ENCODE measurements at regions not wholly inside any gene's neighbourhood (a gene's known extent, or its start where the extent isn't known, plus 50 kb on each side); places are given as distances from the start of the nearest gene placed in this dataset.

DNA sequence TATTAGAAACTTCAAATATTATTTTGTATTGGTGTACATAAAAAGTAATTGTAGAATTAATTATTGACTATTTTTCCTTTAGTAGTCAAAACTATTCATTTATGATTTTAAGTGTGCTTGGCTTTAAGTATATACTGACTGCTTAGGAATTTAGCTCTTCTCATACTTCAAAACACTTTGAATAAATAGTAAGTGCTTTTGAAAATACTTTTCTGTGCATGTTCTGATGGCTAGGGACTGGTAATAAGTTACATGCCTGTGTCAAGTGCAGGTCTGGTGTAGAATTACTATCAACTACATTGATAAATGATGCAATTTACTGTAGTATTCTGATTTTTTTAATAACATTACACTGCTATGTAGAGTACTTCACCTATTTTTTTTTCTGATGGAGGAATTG, 397.6 kb upstream of the SGO1 start:
- DNase-seq = no peak
- H3K27me3 ChIP-seq (replicated peaks in 1 of 7) = no peaks in the 10 kb centered on the region
- no peaks in the 10 kb centered on the region for H3K4me1 ChIP-seq
- no peak overlapping the region for H3K4me3 ChIP-seq
- intact Hi-C loops (cut with DNase I; ENCODE audit: low total_unique reads) = no loop called here
- no peak overlapping the region for H3K27ac ChIP-seq
- TF ChIP-seq POLR2AphosphoS5 (IDR thresholded peaks at IDR 0.05) (no peak), POLR2A (IDR thresholded peaks at IDR 0.05) (no peak)
- TF ChIP-seq, protein P1, sequence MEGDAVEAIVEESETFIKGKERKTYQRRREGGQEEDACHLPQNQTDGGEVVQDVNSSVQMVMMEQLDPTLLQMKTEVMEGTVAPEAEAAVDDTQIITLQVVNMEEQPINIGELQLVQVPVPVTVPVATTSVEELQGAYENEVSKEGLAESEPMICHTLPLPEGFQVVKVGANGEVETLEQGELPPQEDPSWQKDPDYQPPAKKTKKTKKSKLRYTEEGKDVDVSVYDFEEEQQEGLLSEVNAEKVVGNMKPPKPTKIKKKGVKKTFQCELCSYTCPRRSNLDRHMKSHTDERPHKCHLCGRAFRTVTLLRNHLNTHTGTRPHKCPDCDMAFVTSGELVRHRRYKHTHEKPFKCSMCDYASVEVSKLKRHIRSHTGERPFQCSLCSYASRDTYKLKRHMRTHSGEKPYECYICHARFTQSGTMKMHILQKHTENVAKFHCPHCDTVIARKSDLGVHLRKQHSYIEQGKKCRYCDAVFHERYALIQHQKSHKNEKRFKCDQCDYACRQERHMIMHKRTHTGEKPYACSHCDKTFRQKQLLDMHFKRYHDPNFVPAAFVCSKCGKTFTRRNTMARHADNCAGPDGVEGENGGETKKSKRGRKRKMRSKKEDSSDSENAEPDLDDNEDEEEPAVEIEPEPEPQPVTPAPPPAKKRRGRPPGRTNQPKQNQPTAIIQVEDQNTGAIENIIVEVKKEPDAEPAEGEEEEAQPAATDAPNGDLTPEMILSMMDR (IDR thresholded peaks at IDR 0.05 in 8 of 11, conservative IDR thresholded peaks at IDR 0.05 in 3 of 11) = no peak
- no peaks in the 10 kb centered on the region for H3K9me3 ChIP-seq
- no peaks in the 10 kb centered on the region for H3K36me3 ChIP-seq

DNA sequence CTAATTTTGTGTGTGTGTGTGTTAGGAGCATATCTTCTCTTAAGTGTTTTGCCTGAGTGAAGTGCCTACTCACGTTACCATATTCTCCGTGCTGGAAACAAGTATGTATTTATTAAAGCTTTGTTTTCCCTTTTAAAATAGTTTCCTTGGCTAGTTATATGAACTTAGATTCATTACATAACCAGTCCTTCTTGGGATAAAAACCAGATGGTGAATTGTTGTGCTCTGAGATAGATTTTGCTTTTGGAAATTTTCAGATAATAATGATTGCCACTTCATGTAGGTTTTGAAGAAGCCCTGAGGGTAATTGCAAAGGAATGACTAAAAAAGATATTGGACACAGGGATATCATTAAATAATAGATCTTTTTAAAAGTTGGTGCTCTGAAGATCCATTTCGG, 390.2 kb upstream of the SGO1 start:
- Histone ChIP-seq H3K27me3 (replicated peaks in 1 of 7) (no peaks in the 10 kb centered on the region), H3K36me3 (no peaks in the 10 kb centered on the region), H3K4me1 (no peaks in the 10 kb centered on the region), H3K4me3 (no peak overlapping the region), H3K27ac (no peak overlapping the region), H3K9me3 (peaks cover 0 to 9% (median 0%) of the 10 kb centered on the region in 8 donors)
- TF ChIP-seq POLR2AphosphoS5 (IDR thresholded peaks at IDR 0.05) (no peak), POLR2A (IDR thresholded peaks at IDR 0.05) (no peak)
- TF ChIP-seq, protein P1 (IDR thresholded peaks at IDR 0.05 in 8 of 11, conservative IDR thresholded peaks at IDR 0.05 in 3 of 11) = no peak
- no peak for DNase-seq
- intact Hi-C loops (cut with DNase I; ENCODE audit: low total_unique reads) = no loop called here
- 75 to 90% (median 81%) methylated on average over 3 of the region's 3 CpGs for WGBS, 5 donors

DNA sequence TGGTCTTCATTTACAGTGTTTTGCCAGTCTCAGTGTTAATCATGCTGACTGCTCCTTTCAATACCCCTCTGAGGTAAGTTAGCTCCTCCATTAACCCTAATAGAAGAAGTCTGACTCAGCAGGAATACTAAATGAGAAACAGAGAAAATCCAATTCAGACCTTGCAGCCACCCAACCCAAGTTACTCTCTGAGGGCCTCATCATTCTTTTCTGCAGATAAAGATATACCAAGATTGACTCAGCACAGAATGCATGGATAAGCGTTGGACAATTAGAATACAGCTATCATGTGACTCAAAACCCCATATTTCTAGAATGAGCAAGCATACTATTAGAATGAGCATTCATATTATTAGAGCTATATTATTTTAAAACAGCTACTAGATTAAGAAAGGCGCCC, 389.1 kb upstream of the SGO1 start:
- TF ChIP-seq POLR2A (IDR thresholded peaks at IDR 0.05) (no peak), POLR2AphosphoS5 (IDR thresholded peaks at IDR 0.05) (no peak)
- TF ChIP-seq, protein P1 (IDR thresholded peaks at IDR 0.05 in 8 of 11, conservative IDR thresholded peaks at IDR 0.05 in 3 of 11) = no peak
- Histone ChIP-seq H3K27ac (no peak overlapping the region), H3K9me3 (peaks cover 0 to 9% (median 0%) of the 10 kb centered on the region in 8 donors), H3K36me3 (no peaks in the 10 kb centered on the region), H3K4me1 (no peaks in the 10 kb centered on the region), H3K4me3 (no peak overlapping the region), H3K27me3 (replicated peaks in 1 of 7) (no peaks in the 10 kb centered on the region)
- DNase-seq = no peak
- intact Hi-C loops (cut with DNase I; ENCODE audit: low total_unique reads) = no loop called here
- 64 to 91% (median 81%) methylated on average over 2 of the region's 2 CpGs for WGBS, 5 donors

DNA sequence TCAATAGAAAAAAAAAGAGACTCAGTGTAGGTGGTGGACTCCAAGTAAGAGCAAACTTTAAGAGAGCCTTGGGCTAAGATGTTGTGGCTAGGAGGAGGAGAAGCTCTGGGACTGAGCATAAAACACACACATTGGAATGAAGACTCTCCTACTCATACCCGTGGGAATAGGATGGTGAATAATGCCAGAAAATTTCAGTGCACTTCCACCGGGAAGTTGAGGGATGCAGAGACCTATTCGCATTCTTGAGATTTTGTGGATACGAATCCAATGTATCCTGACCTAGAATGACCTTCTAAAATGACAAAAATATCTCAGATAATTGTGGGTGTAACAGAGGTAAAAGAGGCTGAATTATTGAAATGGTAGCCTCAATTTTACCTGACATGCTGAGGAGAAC, 388.7 kb upstream of the SGO1 start:
- DNase-seq = no peak
- Histone ChIP-seq H3K4me1 (no peaks in the 10 kb centered on the region), H3K4me3 (no peak overlapping the region), H3K27ac (no peak overlapping the region), H3K9me3 (peaks cover 0 to 11% (median 0%) of the 10 kb centered on the region in 8 donors), H3K27me3 (replicated peaks in 1 of 7) (no peaks in the 10 kb centered on the region), H3K36me3 (no peaks in the 10 kb centered on the region)
- intact Hi-C loops (cut with DNase I; ENCODE audit: low total_unique reads) = no loop called here
- TF ChIP-seq, protein P1 (IDR thresholded peaks at IDR 0.05 in 8 of 11, conservative IDR thresholded peaks at IDR 0.05 in 3 of 11) = no peak
- WGBS, 5 donors = 75 to 93% (median 85%) methylated on average over 4 of the region's 4 CpGs

Data from spleen (tissue), 11 donors.